GM06990 (cell line): ENCODE measurements at regions not wholly inside any gene's neighbourhood (a gene's known extent, or its start where the extent isn't known, plus 50 kb on each side); places are given as distances from the start of the nearest gene placed in this dataset.

ENCODE experiments used
- DNase-seq: peaks from one replicate; pipeline ENCODE4 v3.0.0-alpha.2; 2011; ENCODE audit not compliant: insufficient read length; ENCODE audit errors: extremely low read depth
- H3K27me3 ChIP-seq: replicated peaks from 2 replicates; pipeline ENCODE4 v1.6.0; 2011; ENCODE audit warnings: low read length; ENCODE audit not compliant: control insufficient read depth, insufficient read depth
- H3K36me3 ChIP-seq: 2 replicates; pipeline ENCODE4 v1.5.1; 2011; ENCODE audit warnings: low read length; ENCODE audit not compliant: control insufficient read depth, insufficient read depth
- H3K4me3 ChIP-seq: replicated peaks from 2 replicates; pipeline ENCODE4 v1.5.1; 2011; ENCODE audit warnings: low read depth, mild to moderate bottlenecking, control low read depth, low read length
- CTCF ChIP-seq: IDR thresholded peaks from 2 replicates; pipeline ENCODE4 v1.5.1; 2011; ENCODE audit warnings: low read length, control low read depth, mild to moderate bottlenecking, inconsistent platforms; ENCODE audit not compliant: insufficient read depth, poor library complexity, severe bottlenecking

GRCh38 chr4:22922426-22922825 is 229.7 kb downstream of the GBA3 start:
- no peaks in the 10 kb centered on the region for H3K36me3 ChIP-seq
- no peak overlapping the region for H3K4me3 ChIP-seq
- no peak for TF ChIP-seq CTCF
- no peaks in the 10 kb centered on the region for H3K27me3 ChIP-seq
- DNase-seq = no peak

- H3K4me3 ChIP-seq = no peak overlapping the region
- DNase-seq = no peak
- TF ChIP-seq CTCF = no peak
- no peaks in the 10 kb centered on the region for H3K27me3 ChIP-seq
- H3K36me3 ChIP-seq = no peaks in the 10 kb centered on the region
Observed at GRCh38 chr4:22921936-22922335, 229.2 kb downstream of the GBA3 start.

- no peak for TF ChIP-seq CTCF
- no peak overlapping the region for H3K4me3 ChIP-seq
- no peaks in the 10 kb centered on the region for H3K36me3 ChIP-seq
- DNase-seq = no peak
- no peaks in the 10 kb centered on the region for H3K27me3 ChIP-seq
Observed at GRCh38 chr4:22911285-22911684, 218.5 kb downstream of the GBA3 start.

- Histone ChIP-seq H3K4me3 (no peak overlapping the region), H3K27me3 (no peaks in the 10 kb centered on the region), H3K36me3 (no peaks in the 10 kb centered on the region)
- no peak for TF ChIP-seq CTCF
- DNase-seq = no peak
Observed at GRCh38 chr4:22910200-22910599, 217.5 kb downstream of the GBA3 start.

GRCh38 chr4:22906045-22906444 is 213.3 kb downstream of the GBA3 start:
- H3K27me3 ChIP-seq = no peaks in the 10 kb centered on the region
- no peak for TF ChIP-seq CTCF
- H3K4me3 ChIP-seq = no peak overlapping the region
- H3K36me3 ChIP-seq = no peaks in the 10 kb centered on the region
- DNase-seq = no peak

DNA sequence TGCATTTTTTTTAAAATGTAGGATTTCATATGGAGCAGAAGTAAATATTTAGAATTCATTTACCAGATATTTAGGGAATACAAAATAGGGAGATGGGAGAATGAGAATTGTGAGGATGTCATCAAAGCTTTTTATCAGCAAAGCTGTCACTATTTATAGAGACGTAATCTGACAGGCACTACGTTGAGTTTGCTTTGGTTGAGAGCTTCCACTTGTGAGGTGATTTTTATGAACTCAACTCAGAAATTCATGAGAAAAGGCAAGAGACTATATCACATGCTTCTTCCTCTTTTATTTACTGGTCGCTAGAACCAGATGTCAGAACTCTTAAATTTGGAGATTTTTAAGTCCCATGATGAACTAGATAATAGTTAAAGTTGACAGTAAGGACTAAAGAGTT is 211.2 kb downstream of the GBA3 start:
- no peak for DNase-seq
- TF ChIP-seq CTCF = no peak
- H3K36me3 ChIP-seq = no peaks in the 10 kb centered on the region
- no peaks in the 10 kb centered on the region for H3K27me3 ChIP-seq
- no peak overlapping the region for H3K4me3 ChIP-seq
